Vagina (tissue), 2 donors: ENCODE measurements at regions not wholly inside any gene's neighbourhood (a gene's known extent, or its start where the extent isn't known, plus 50 kb on each side); places are given as distances from the start of the nearest gene placed in this dataset.
"Not testable (repeated sequence)": the region's sequence is repeated elsewhere in the genome, so short reads cannot be mapped to it uniquely, and the experiment has no call there.

Experiments
- DNase-seq, 2 donors: peaks; one replicate each; pipeline ENCODE4 v3.0.0-alpha.2; 2017; ENCODE audit errors: extremely low spot score in 2 of 2
- H3K27ac ChIP-seq: fragments of 200-600 bp; sonication (generic); one replicate; pipeline ENCODE4 v1.5.1; 2019
- H3K27me3 ChIP-seq: fragments of 200-600 bp; sonication (generic); one replicate; pipeline ENCODE4 v1.5.1; 2019
- H3K36me3 ChIP-seq, 2 donors: fragments of 200-600 bp; sonication (generic); one replicate each; pipeline ENCODE4 v1.5.1; 2017 to 2019
- H3K4me1 ChIP-seq: fragments of 200-600 bp; sonication (generic); one replicate; pipeline ENCODE4 v1.5.1; 2019
- H3K4me3 ChIP-seq, 2 donors: fragments of 200-600 bp; sonication (generic); 1 replicate in 1 of 2; 2 replicates in 1 of 2; pipeline ENCODE4 v1.5.1; 2016 to 2019
- H3K9me3 ChIP-seq: fragments of 200-600 bp; sonication (generic); one replicate; pipeline ENCODE4 v1.5.1; 2019
- CTCF ChIP-seq, 3 experiments: fragments of 450-650 bp in 2 of 3; fragments of 200-600 bp in 1 of 3; sonication (generic) in 1 of 3; IDR thresholded peaks; one replicate each; pipeline ENCODE4 v1.5.1; 2017 to 2019; ENCODE audit warnings: antibody characterized with exemption in 3 of 3, mild to moderate bottlenecking in 2 of 3, moderate library complexity in 2 of 3
- POLR2A ChIP-seq, 2 donors: fragments of 450-650 bp; IDR thresholded peaks; one replicate each; pipeline ENCODE4 v1.6.1; 2017; ENCODE audit warnings: antibody characterized with exemption in 2 of 2, mild to moderate bottlenecking in 2 of 2, moderate library complexity in 2 of 2
- POLR2AphosphoS5 ChIP-seq, 2 donors: sonication (generic); formaldehyde crosslinking; IDR thresholded peaks; one replicate each; pipeline ENCODE4 v1.9.0; 2017; ENCODE audit warnings: antibody characterized with exemption in 2 of 2, mild to moderate bottlenecking in 2 of 2, low read depth in 1 of 2; ENCODE audit not compliant: insufficient read depth in 1 of 2
- intact Hi-C: fragments of 100-400 bp; cut with DNase I; formaldehyde crosslinking; loops from one replicate; pipeline ENCODE4 v1.15.1; 2023

- Histone ChIP-seq H3K4me3 (no peak overlapping the region), H3K27ac (no peak overlapping the region), H3K36me3 (no peaks in the 10 kb centered on the region), H3K9me3 (no peaks in the 10 kb centered on the region), H3K4me1 (no peaks in the 10 kb centered on the region), H3K27me3 (no peaks in the 10 kb centered on the region)
- intact Hi-C loops, result no loop called here
- DNase-seq, result no peak
- TF ChIP-seq POLR2A (IDR thresholded peaks at IDR 0.05), result no peak
- TF ChIP-seq CTCF (IDR thresholded peaks at IDR 0.05), result no peak
- TF ChIP-seq POLR2AphosphoS5 (IDR thresholded peaks at IDR 0.05; ENCODE audit: insufficient read depth in 1 of 2, low read depth in 1 of 2), result no peak
Measured at GRCh38 chr5:152593388-152593787, 188.3 kb upstream of the NMUR2 start.

DNA sequence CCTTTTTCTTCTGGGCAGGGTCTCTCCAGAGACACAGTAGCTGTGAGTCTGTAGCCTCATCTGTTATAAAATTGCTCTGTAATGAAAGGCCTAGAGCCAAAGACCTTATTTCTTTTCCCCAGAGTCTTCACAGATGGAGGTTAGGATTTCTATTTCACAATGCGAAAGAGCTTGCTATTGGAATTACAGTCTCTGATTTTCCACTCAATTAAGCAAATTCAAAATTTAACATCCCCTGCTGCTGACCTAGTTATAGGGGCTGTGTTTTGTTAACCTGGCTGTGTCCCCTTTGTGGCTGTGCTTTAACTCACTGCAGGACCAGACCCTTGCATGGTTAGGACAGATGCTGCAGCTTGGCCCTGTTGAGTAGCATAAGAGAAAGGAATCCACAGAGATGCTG lies 190.3 kb upstream of the NMUR2 start:
- Histone ChIP-seq H3K4me3 (no peak overlapping the region), H3K36me3 (no peaks in the 10 kb centered on the region), H3K27ac (no peak overlapping the region), H3K4me1 (no peaks in the 10 kb centered on the region), H3K27me3 (no peaks in the 10 kb centered on the region), H3K9me3 (no peaks in the 10 kb centered on the region)
- TF ChIP-seq POLR2A (IDR thresholded peaks at IDR 0.05), result no peak
- no peak for TF ChIP-seq POLR2AphosphoS5 (IDR thresholded peaks at IDR 0.05; ENCODE audit: insufficient read depth in 1 of 2, low read depth in 1 of 2)
- no peak for DNase-seq
- intact Hi-C loops, result no loop called here

DNA sequence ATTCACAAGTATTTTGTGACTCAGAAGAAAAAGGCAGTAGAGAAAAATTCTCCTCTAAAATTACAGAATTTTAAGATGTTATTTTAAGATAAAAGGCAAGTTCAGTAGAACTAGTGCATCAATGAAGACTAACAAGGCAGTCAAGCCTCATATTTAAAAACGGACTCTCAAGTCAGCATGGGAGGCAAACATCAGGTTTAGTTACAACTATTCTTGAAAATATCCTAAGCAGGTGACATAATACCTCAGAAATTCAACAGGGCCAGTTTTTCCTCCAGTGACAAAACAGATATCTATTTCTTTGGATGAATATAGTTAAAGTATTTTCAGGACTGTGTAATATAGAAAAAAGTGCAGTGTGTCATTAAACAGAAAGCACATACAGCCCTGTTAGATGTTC lies 194.0 kb upstream of the NMUR2 start:
- TF ChIP-seq CTCF (IDR thresholded peaks at IDR 0.05) (no peak), POLR2AphosphoS5 (IDR thresholded peaks at IDR 0.05; ENCODE audit: insufficient read depth in 1 of 2, low read depth in 1 of 2) (no peak), POLR2A (IDR thresholded peaks at IDR 0.05) (no peak)
- intact Hi-C loops, result no loop called here
- no peak for DNase-seq

DNA sequence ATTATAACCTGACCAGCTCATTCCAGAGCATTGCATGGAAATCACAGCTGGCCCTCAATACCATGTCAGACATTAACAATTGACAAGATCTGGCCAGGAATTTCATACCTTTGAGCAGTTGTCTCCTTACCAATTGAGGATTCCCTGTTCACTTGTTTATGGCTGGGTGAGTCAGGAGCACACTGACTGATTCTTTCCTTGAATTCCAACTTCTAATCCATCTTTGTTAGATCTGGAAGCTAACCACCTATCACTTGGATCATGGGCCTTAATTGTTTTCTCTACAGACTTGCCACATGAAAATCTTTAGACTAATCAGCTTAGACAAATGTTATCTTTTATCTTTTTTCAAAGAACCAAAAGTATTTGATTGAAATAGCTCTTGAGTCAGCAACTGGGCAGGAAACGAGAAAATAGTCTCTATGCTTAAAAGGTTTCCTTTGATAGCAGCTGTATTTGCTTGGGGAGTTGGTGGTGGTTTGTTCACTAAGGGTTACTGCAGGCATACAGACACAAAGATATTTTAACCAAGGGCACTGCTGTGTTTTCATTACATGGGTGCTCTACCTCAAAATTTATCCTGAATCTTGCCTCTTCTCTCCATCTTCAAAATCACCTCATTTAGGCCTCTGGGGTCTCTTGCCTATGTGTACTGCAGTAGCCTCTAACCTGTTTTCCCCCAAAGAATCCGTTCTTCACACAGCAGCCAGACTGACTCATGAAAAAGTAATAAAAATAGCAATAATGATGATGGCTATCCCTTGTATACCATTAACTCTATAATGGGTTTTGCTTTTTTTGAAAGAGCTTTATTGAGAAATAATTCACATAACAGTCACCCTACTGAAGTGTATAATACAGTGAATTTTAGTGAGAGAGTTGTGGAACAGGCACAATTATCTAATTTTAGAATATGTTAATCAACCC lies 197.0 kb upstream of the NMUR2 start:
- Histone ChIP-seq H3K27ac (no peak overlapping the region), H3K4me1 (no peaks in the 10 kb centered on the region), H3K27me3 (no peaks in the 10 kb centered on the region), H3K9me3 (no peaks in the 10 kb centered on the region), H3K36me3 (no peaks in the 10 kb centered on the region), H3K4me3 (no peak overlapping the region)
- TF ChIP-seq POLR2AphosphoS5 (IDR thresholded peaks at IDR 0.05; ENCODE audit: insufficient read depth in 1 of 2, low read depth in 1 of 2) (no peak), POLR2A (IDR thresholded peaks at IDR 0.05) (no peak), CTCF (IDR thresholded peaks at IDR 0.05) (no peak)
- DNase-seq, result no peak
- intact Hi-C loops, result no loop called here

More for the DNA sequence above, 194.0 kb upstream of the NMUR2 start:
- no peaks in the 10 kb centered on the region for H3K27me3 ChIP-seq
- H3K36me3 ChIP-seq, result no peaks in the 10 kb centered on the region
- no peak overlapping the region for H3K27ac ChIP-seq
- no peak overlapping the region for H3K4me3 ChIP-seq
- H3K4me1 ChIP-seq, result no peaks in the 10 kb centered on the region
- H3K9me3 ChIP-seq, result no peaks in the 10 kb centered on the region

DNA sequence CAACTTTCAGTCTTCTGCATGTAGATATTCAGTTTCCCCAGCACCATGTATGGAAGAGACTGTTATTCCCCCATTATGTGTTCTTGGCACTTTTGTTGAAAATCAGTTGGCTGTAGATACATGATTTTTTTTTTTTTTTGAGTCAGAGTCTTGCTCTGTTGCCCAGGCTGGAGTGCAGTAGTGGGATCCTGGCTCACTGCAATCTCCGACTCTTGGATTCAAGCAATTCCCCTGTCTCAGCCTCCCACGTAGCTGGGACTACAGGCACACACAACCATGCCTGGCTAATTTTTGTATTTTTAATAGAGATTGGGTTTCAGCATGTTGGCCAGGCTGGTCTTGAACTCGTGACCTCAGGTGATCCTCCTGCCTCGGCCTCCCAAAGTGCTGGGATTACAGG lies 201.0 kb upstream of the NMUR2 start:
- H3K9me3 ChIP-seq, H3K36me3 ChIP-seq, H3K4me1 ChIP-seq, H3K27ac ChIP-seq, H3K27me3 ChIP-seq, H3K4me3 ChIP-seq, DNase-seq, intact Hi-C loops: not testable (repeated sequence)

GRCh38 chr5:152606776-152607364 lies 201.8 kb upstream of the NMUR2 start:
- no peaks in the 10 kb centered on the region for H3K9me3 ChIP-seq
- H3K27me3 ChIP-seq, result no peaks in the 10 kb centered on the region
- TF ChIP-seq CTCF (IDR thresholded peaks at IDR 0.05) (no peak), POLR2AphosphoS5 (IDR thresholded peaks at IDR 0.05; ENCODE audit: insufficient read depth in 1 of 2, low read depth in 1 of 2) (no peak), POLR2A (IDR thresholded peaks at IDR 0.05) (no peak)
- no peaks in the 10 kb centered on the region for H3K36me3 ChIP-seq
- intact Hi-C loops, result no loop called here
- no peak overlapping the region for H3K4me3 ChIP-seq
- DNase-seq, result no peak
- H3K4me1 ChIP-seq, result no peaks in the 10 kb centered on the region
- H3K27ac ChIP-seq, result no peak overlapping the region
